Muscle of back (tissue), 3 donors: ENCODE measurements at regions not wholly inside any gene's neighbourhood (a gene's known extent, or its start where the extent isn't known, plus 50 kb on each side); places are given as distances from the start of the nearest gene placed in this dataset.

Experiments
- DNase-seq, 3 donors: peaks; one replicate each; pipeline versions ENCODE4 v3.0.0 to v3.0.0-alpha.2; 2013

GRCh38 chr6:105587349-105588122, 184.7 kb upstream of the PREP start:
- peak in 1 of 3 donors; percentile 12 for DNase-seq

GRCh38 chr6:105578179-105578707, 175.4 kb upstream of the PREP start:
- DNase-seq, result no peak

GRCh38 chr6:105573556-105573955, 170.7 kb upstream of the PREP start:
- no peak for DNase-seq

DNA sequence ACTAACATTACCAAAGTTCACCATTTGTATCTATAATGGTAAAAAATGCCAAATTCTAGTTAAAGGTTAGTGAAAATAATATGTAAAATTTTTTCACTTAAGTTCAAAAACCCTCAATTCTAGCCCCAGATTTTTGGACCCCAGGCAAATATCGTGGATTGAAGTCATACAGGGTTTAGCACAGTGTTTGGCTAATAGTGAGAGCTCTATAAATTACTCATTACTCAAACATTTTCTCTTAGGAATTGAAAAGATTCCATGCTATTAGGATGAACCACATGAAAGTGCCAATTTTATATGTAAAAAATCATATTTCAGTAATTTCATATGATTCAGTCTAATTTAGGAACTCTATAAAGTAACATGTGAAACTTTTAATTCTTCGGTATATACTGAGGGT, 170.3 kb upstream of the PREP start:
- no peak for DNase-seq

DNA sequence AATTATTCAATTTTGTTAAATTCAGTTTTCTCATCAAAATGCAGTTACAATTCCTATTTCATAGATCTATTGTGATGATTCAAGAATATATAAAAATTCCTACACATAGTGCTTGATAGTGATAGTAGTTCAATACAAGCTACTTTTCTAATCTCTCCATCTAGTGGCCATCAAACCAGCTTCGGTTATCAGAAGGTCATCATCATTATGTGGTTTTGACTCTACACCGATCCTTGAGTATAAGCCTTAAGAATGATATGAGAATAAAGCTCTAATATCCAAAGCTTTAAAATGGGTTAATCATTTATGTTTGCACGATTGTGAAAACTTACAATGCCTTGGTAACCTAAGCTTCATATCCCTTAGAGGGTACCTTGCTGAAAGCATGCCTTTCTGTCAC, 167.5 kb upstream of the PREP start:
- no peak for DNase-seq

DNA sequence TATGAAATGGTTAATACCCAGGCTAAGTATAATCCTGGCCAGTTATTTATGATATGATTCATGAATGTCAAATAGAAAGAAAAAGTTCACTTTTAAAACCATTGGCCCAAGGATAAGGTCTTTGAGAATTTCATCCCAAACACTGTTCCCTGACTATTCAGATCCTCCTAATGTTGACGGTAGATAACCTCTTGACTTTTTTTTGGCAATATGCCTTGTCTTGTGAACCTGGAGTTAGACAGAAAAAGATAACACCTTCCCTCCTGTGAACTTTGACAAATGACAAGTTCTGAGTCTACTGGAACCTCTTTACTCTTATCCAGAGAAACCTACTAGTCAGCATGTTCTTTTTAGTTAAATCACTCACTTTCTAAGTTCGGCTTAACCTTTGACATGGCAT, 166.8 kb upstream of the PREP start:
- no peak for DNase-seq

DNA sequence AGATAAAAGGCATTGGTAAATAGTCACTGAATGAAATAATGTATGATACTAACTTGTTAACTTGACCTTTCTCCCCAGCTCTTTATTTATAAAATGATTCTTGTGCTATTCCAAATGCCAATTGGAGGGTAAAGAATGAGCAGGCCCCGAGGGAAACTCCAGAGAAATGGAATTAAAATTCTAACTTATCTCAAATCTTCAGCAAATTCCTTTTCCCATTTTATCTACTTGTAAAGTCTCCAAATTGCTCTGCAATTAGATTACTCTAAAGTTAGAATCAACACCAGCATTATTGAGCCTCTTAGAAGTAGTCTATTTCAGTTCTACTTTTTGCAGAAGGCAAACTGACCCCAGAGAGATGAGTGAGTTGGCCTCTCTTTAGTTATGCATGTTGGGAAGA, 165.9 kb upstream of the PREP start:
- DNase-seq, result no peak

GRCh38 chr6:105568142-105568541, 165.3 kb upstream of the PREP start:
- DNase-seq, result no peak

DNA sequence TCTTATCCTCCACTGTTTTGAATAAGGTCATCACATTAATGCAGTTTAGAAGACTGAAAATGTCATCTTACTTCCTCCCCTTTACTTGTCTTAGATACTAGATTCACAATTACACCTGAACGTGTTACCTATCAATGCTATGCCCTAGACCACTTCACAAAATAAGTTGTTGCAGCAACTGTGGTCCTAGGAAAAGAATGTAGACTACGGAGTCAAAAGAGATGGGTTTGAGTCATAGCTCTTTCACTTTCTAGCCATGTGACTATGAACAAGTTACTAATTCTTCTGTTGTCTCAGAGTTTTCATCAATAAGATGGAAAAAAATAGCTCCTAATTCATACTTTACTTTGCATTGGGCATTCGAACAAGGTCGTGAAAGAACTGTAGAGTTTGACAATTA, 164.3 kb upstream of the PREP start:
- no peak for DNase-seq

DNA sequence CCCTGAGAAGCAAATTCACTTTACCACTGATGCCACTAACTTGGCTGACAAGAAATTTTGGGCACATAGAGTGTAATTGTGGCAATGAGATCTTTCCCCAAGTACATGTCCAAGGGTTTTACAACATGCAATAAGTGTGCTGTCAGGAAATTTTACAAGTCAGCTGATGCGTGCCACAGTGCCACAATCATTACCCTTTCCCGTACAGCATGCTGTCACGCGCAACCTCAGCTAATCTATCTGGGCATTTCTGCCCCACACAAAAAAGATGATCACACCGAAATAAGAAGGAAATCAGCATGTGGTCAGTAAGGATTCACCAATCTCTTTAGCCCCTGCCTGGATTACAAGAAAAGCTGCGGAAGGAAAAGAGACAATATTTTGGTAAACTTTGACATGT, 163.6 kb upstream of the PREP start:
- no peak for DNase-seq

DNA sequence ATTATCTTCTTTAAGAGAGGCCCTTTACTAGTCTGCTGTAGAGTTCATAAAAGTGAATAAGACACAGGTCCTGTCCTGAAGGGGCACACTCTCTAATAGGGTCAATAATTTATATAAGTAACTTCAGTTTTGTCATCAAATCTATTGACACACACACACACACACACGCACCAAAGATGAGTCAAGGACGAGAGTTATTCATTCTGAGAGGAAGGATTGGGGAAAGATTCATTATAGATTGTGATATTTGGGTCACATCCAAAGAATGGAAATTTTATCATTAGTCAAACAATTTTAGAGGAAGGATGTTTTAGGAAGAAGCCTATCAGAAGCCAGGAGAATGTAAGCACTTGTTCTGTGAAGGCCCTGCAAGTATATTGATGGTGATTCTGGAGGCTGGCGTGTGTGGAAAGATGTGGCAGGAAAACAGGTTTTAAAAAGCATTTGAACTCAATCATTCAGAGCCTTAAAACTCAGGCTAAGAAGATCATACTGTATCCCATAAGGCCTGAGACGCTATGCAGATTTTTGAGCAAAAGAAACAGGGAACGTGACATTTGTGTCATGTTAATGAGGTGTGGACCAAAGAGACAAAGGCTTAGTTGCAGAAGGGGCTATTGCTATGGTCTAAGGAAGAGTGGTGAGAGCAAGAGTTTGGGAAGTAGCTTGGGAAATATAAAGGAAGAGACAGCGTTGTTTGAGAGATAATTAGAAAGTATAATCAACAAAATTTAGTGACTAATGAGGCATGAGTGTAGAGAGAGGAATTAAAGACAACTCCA, 161.4 kb upstream of the PREP start:
- no peak for DNase-seq

DNA sequence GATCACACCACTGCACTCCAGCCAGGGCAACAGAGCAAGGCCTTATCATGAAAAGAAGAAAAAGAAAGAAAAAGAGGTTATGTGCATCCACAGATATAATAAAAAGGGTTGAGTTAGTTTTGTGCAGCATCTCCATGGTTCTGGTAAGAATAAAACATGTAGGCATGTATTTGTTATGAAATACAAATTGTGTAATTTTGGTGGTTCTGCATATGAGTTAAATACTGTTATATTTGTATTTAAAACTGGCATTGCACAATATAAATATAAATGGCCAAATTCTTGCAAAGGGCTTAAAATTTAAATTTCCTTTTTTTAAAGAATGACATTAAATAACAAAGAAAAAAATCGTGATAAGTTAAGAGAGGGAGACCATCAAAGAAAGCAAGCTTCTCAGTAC, 159.1 kb upstream of the PREP start:
- no peak for DNase-seq

DNA sequence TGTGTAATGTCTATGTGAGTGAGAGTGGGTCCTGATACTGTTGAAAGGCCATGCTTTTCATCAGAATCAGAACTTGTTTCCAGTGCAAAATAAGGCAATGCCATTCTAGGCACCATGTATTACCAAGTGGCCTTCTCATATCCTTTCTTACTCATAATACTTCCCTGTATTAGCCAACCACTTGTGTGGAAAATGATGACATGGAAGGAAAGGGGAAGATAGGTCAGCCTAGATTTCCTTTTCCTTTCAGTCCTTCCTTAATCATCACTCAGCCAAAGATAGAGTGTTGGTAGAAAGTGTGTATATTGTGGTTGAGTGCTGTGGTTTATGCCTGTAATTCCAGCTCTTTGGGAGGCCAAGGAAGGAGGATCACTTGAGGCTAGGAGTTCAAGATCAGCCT, 158.6 kb upstream of the PREP start:
- no peak for DNase-seq

DNA sequence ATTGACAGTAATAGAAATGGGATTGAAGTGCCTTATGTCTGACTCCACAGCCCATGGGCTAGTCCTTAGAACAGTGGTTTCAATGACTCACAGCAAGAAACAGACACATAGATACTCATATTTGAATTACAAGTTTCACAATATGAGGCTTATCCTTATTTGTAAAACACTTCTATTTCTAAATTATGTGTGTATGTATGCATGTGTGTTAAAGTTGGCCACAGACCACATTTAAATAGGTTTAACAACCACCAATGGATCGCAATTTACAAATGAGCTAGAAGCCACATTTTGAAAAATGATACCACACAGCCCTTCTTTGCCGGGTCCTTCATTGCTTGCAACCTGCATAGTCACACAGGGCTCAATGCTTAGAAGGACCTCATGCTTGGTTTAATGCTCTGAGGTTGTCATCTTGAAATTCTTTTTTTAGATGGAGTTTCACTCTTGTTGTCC, 157.8 kb upstream of the PREP start:
- DNase-seq, result no peak

GRCh38 chr6:105557291-105557690, 154.4 kb upstream of the PREP start:
- DNase-seq, result no peak

DNA sequence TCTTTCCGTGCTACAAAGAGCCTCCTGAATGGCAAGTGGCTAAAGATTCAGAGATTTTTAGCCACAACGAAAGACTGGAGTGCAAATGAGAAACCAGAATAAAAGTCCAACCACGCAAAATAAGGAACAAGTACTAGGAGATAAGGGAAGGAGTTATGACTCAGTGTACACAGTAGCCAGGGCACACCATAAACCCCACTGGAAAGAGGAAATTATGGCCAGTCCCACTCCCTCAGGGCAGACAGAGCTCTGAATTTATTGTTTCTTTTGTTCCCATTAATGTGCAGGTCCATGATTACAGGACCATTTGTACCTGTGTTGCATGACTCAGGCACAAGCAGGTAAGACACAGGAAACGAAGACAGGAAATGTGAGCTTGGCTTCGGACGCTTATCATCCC, 150.3 kb upstream of the PREP start:
- no peak for DNase-seq

DNA sequence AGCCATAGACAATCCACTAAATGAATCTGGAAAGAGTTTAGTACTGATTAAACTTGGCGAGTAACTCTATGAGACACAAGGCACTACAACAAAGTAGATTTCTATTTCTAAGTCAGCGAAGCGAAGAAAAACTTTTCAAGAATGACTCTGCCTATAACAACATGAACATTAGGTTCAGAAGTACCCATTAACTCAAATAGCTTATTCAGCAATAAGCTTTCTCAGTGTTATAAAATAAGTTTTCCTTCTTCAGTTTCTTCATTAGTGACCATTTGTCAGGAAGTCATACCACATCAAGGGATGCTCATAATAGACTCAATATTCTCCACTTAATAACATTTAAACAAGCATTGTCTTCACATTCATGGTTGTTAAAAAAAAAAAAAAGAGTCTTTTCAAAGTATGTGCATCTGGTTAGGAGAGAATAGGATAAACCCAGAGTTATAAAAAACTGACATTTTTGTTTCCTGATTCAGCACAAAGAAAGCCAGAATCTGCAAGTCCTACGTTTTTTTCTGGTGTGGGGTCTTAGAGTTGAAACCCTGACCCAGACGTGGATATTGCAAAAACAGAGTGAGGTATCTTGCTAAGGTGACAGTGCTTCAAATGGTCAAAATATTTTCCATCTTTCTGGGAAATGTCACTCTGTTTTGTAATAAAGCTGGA, 148.2 kb upstream of the PREP start:
- DNase-seq, result peak in 1 of 3 donors; percentile 2

DNA sequence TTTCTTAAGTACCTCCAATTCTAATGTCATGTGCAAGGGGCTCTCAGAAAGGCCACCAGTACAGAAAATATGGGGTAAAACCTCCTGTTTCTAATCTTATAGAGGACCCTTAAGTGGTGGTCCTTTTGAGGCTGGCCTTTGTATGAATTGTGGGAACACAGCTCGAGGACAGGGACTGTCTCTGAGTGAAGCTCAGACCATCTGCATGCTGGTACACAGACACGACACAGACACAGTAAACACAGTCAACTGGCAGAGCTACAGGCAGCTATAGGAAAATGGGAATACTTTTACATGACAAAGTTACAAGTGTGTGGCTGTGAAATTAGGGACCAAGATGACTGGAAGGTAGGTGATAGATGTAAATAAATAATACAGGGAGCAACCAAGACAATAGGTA, 143.9 kb upstream of the PREP start:
- DNase-seq, result no peak

DNA sequence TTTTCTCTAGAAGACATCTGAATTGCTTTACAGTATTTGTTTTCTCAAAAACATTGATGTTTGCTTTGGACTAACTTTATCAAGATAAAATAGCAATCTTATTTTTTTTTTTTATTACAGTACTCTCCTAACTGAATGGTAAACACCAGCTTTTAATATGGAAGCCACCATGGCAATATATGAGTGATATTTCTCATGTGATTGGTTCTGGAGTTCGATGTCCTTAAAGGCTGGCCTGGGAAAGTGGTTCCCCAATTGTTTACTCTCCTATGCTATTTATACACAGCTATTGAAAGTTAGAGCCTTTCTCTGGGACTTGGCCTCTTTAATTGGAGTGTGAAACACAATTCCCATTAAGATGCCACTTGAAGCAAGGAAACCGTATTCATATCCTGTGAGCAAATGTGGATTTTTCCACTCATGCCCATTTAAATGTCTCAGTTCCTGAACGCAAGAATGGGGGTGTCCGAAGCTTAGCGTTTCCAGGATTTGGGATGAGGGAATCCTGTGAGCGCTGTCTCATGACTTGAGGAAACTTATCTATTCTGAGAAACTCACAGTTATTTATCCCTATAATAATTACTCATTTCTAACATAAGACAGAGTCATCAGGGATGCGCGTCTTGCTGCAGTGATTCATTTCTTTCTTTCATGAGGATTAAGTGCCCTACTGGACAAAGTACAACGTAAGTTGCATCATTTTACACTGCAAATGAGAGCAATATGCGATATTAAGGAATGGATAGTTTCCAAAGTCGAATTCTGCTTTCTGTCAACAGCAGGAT, 143.3 kb upstream of the PREP start:
- DNase-seq, result peak in 1 of 3 donors; percentile 57

GRCh38 chr6:105545228-105545920, 142.5 kb upstream of the PREP start:
- DNase-seq, result no peak

- DNase-seq, result no peak
Observed at GRCh38 chr6:105539911-105540310, 137.0 kb upstream of the PREP start.
